ENCODE measurements at regions not wholly inside any gene's neighbourhood (a gene's known extent, or its start where the extent isn't known, plus 50 kb on each side); places are given as distances from the start of the nearest gene placed in this dataset.

DNA sequence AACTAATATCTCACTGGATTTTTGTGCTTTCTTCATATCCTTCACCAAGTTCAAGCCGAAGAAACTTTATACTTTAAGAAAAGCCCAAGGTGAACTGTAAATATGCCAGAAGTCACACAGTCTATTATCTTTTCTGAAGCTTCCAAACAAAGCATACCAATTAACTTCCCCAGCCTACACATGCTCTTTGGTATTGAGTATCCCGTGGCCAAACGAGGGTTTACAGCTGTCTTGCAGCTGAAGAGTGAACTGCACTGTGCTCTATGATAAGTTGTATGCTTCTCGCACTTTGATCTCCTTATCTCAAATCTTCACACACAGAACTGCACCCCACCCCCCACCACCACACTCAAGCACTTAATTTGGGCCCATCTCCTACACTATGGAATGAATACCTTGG is 215.6 kb upstream of the VEPH1 start:
- H3K27me3 ChIP-seq, result no peaks in the 10 kb centered on the region
- WGBS, 2 donors (ENCODE audit: low coverage in 1 of 2), result 33 to 34% methylated on average over 1 to 4 of the region's 4 CpGs
- H3K4me1 ChIP-seq, result no peaks in the 10 kb centered on the region
- H3K4me3 ChIP-seq, result no peak overlapping the region
- H3K27ac ChIP-seq, result no peak overlapping the region
- no peaks in the 10 kb centered on the region for H3K36me3 ChIP-seq
- TF ChIP-seq EP300 (IDR thresholded peaks at IDR 0.05), result no peak
- no peak for TF ChIP-seq POLR2A (IDR thresholded peaks at IDR 0.05)
- TF ChIP-seq POLR2AphosphoS5 (IDR thresholded peaks at IDR 0.05), result no peak
- TF ChIP-seq, protein P1, sequence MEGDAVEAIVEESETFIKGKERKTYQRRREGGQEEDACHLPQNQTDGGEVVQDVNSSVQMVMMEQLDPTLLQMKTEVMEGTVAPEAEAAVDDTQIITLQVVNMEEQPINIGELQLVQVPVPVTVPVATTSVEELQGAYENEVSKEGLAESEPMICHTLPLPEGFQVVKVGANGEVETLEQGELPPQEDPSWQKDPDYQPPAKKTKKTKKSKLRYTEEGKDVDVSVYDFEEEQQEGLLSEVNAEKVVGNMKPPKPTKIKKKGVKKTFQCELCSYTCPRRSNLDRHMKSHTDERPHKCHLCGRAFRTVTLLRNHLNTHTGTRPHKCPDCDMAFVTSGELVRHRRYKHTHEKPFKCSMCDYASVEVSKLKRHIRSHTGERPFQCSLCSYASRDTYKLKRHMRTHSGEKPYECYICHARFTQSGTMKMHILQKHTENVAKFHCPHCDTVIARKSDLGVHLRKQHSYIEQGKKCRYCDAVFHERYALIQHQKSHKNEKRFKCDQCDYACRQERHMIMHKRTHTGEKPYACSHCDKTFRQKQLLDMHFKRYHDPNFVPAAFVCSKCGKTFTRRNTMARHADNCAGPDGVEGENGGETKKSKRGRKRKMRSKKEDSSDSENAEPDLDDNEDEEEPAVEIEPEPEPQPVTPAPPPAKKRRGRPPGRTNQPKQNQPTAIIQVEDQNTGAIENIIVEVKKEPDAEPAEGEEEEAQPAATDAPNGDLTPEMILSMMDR (IDR thresholded peaks at IDR 0.05), result no peak
- H3K9me3 ChIP-seq, result peaks cover 0 to 16% (median 0%) of the 10 kb centered on the region in 3 donors
- ATAC-seq, result no peak

- H3K27ac ChIP-seq, result no peak overlapping the region
- H3K4me1 ChIP-seq, result no peaks in the 10 kb centered on the region
- no peak overlapping the region for H3K4me3 ChIP-seq
- peaks cover 0 to 16% (median 0%) of the 10 kb centered on the region in 3 donors for H3K9me3 ChIP-seq
- TF ChIP-seq POLR2A (IDR thresholded peaks at IDR 0.05), result no peak
- TF ChIP-seq POLR2AphosphoS5 (IDR thresholded peaks at IDR 0.05), result no peak
- TF ChIP-seq, protein P1 (IDR thresholded peaks at IDR 0.05), result no peak
- TF ChIP-seq EP300 (IDR thresholded peaks at IDR 0.05), result no peak
- no peak for ATAC-seq
- no peaks in the 10 kb centered on the region for H3K27me3 ChIP-seq
- no peaks in the 10 kb centered on the region for H3K36me3 ChIP-seq
These were observed 209.9 kb upstream of the VEPH1 start for GRCh38 chr3:157713101-157713500.

DNA sequence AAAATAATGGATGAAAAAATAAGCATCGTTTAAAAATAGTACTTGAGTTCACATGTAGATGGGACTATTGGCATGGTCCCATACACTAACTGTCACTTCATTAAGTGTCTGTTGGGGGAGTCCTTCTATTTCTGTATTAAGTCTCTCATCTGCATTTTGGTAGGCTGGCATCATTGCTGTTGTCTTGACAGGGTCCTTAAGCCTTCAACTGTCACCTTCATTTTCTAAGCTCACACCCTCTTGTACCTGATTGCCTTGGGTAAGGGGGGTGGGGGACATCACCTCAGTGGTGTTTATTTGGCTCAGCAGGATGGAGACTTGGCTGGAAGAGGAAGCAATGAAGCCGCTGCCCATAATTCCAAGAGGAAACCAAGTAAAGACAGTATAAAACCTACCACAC is 202.0 kb upstream of the VEPH1 start:
- no peak for ATAC-seq

GRCh38 chr3:157700405-157700804 is 197.2 kb upstream of the VEPH1 start:
- H3K4me3 ChIP-seq, result no peak overlapping the region
- 84 to 97% methylated on average over 3 of the region's 3 CpGs for WGBS, 2 donors (ENCODE audit: low coverage in 1 of 2)
- no peak overlapping the region for H3K27ac ChIP-seq
- no peaks in the 10 kb centered on the region for H3K27me3 ChIP-seq
- no peaks in the 10 kb centered on the region for H3K4me1 ChIP-seq
- TF ChIP-seq POLR2A (IDR thresholded peaks at IDR 0.05) (no peak), POLR2AphosphoS5 (IDR thresholded peaks at IDR 0.05) (no peak), EP300 (IDR thresholded peaks at IDR 0.05) (no peak)
- TF ChIP-seq, protein P1 (IDR thresholded peaks at IDR 0.05), result no peak
- no peak for ATAC-seq
- no peaks in the 10 kb centered on the region for H3K36me3 ChIP-seq
- H3K9me3 ChIP-seq, result peaks cover 0 to 6% (median 0%) of the 10 kb centered on the region in 3 donors

More for the DNA sequence above, 202.0 kb upstream of the VEPH1 start:
- Histone ChIP-seq H3K4me1 (no peaks in the 10 kb centered on the region), H3K4me3 (no peak overlapping the region), H3K36me3 (no peaks in the 10 kb centered on the region), H3K9me3 (peaks cover 0 to 6% (median 0%) of the 10 kb centered on the region in 3 donors), H3K27me3 (no peaks in the 10 kb centered on the region), H3K27ac (no peak overlapping the region)
- 12 to 58% methylated on average over 1 to 2 of the region's 2 CpGs for WGBS, 2 donors (ENCODE audit: low coverage in 1 of 2)
- TF ChIP-seq, protein P1 (IDR thresholded peaks at IDR 0.05), result no peak
- TF ChIP-seq EP300 (IDR thresholded peaks at IDR 0.05) (no peak), POLR2A (IDR thresholded peaks at IDR 0.05) (no peak), POLR2AphosphoS5 (IDR thresholded peaks at IDR 0.05) (no peak)

- Histone ChIP-seq H3K27ac (no peak overlapping the region), H3K36me3 (no peaks in the 10 kb centered on the region), H3K27me3 (no peaks in the 10 kb centered on the region), H3K4me1 (no peaks in the 10 kb centered on the region), H3K4me3 (no peak overlapping the region), H3K9me3 (no peaks in the 10 kb centered on the region)
- no peak for ATAC-seq
- TF ChIP-seq EP300 (IDR thresholded peaks at IDR 0.05) (no peak), POLR2AphosphoS5 (IDR thresholded peaks at IDR 0.05) (no peak), POLR2A (IDR thresholded peaks at IDR 0.05) (no peak)
- TF ChIP-seq, protein P1 (IDR thresholded peaks at IDR 0.05), result no peak
These were observed 192.4 kb upstream of the VEPH1 start for GRCh38 chr3:157695586-157695985.

All from gastroesophageal sphincter (tissue), 4 donors.